HEK293T (cell line): ENCODE measurements at regions not wholly inside any gene's neighbourhood (a gene's known extent, or its start where the extent isn't known, plus 50 kb on each side); places are given as distances from the start of the nearest gene placed in this dataset.

Experiments used
- CTCF ChIA-PET: fragments of 350-600 bp; formaldehyde crosslinking; extraction: SDS; loops from one replicate; lab custom pipeline; 2021; ENCODE audit warnings: antibody characterized with exemption, inconsistent platforms; lab: Yijun Ruan, JAX
- POLR2A ChIA-PET: fragments of 350-600 bp; formaldehyde crosslinking; extraction: SDS; loops from one replicate; lab custom pipeline; 2020; ENCODE audit warnings: antibody characterized with exemption, inconsistent platforms; lab: Yijun Ruan, JAX
- DNase-seq: peaks from one replicate; pipeline ENCODE4 v3.0.0; 2012; ENCODE audit warnings: mixed read lengths; ENCODE audit errors: extremely low spot score
- ARNT ChIP-seq: fragments of 450-650 bp; IDR thresholded peaks from 2 replicates; pipeline ENCODE4 v1.6.1; 2017; ENCODE audit warnings: mild to moderate bottlenecking
- BHLHE40 ChIP-seq: fragments of 450-650 bp; IDR thresholded peaks from 2 replicates; pipeline ENCODE4 v1.6.1; 2016; ENCODE audit warnings: mild to moderate bottlenecking, moderate library complexity, borderline replicate concordance
- CTBP1 ChIP-seq: fragments of 450-650 bp; IDR thresholded peaks from 2 replicates; pipeline ENCODE4 v1.6.1; 2016; ENCODE audit warnings: borderline replicate concordance
- ELF4 ChIP-seq: fragments of 450-650 bp; IDR thresholded peaks from 2 replicates; pipeline ENCODE4 v1.6.1; 2017; ENCODE audit warnings: antibody characterized with exemption
- FOXA1 ChIP-seq: fragments of 450-650 bp; IDR thresholded peaks from 2 replicates; pipeline ENCODE4 v1.6.1; 2016; ENCODE audit warnings: mild to moderate bottlenecking
- FOXK2 ChIP-seq: fragments of 450-650 bp; IDR thresholded peaks from 2 replicates; pipeline ENCODE4 v1.6.1; 2016; ENCODE audit warnings: mild to moderate bottlenecking
- FOXM1 ChIP-seq: fragments of 450-650 bp; IDR thresholded peaks from 2 replicates; pipeline ENCODE4 v1.6.1; 2017; ENCODE audit warnings: mild to moderate bottlenecking, borderline replicate concordance
- HDGF ChIP-seq: fragments of 450-650 bp; IDR thresholded peaks from 2 replicates; pipeline ENCODE4 v1.6.1; 2017; ENCODE audit warnings: antibody characterized with exemption, borderline replicate concordance
- L3MBTL2 ChIP-seq: fragments of 450-650 bp; conservative IDR thresholded peaks from 2 replicates; pipeline ENCODE4 v1.6.1; 2016; ENCODE audit warnings: mild to moderate bottlenecking
- LEF1 ChIP-seq: fragments of 450-650 bp; IDR thresholded peaks from 2 replicates; pipeline ENCODE4 v1.6.1; 2017; ENCODE audit warnings: mild to moderate bottlenecking, borderline replicate concordance
- NFRKB ChIP-seq: fragments of 450-650 bp; IDR thresholded peaks from 2 replicates; pipeline ENCODE4 v1.6.1; 2016; ENCODE audit warnings: mild to moderate bottlenecking, moderate library complexity
- SP1 ChIP-seq: fragments of 450-650 bp; IDR thresholded peaks from 2 replicates; pipeline ENCODE4 v1.6.1; 2017
- SUZ12 ChIP-seq: fragments of 450-650 bp; IDR thresholded peaks from 2 replicates; pipeline ENCODE4 v1.6.1; 2016; ENCODE audit warnings: mild to moderate bottlenecking
- TARDBP ChIP-seq: fragments of 450-650 bp; IDR thresholded peaks from 2 replicates; pipeline ENCODE4 v1.6.1; 2016
- ZNF384 ChIP-seq: fragments of 450-650 bp; IDR thresholded peaks from 2 replicates; pipeline ENCODE4 v1.6.1; 2016
- TF ChIP-seq, protein P1 (sequence below): fragments of 450-650 bp; IDR thresholded peaks from 2 replicates; pipeline ENCODE4 v1.6.1; 2016

DNA sequence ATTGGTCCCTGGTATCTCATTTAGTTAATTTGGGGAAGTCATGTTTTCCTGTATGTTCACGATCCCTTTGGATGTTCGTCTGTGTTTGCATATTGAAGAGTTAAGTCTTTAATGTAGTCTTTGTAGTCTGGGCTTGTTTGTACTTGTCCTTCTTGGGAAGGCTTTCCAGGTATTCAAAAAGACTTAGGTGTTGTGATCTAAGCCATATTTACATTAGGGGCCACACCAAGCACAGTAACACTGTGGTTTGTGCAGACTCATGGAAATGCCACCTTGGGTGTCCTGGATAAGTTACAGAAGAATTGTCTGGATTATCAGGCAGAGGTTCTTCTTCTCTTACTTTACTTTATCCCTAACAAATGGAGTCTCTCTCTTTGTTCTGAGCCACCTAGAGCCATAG, 380.3 kb downstream of the CCER1 start:
- ChIA-PET CTCF (no interaction called here), POLR2A (no interaction called here)
- DNase-seq = no peak

DNA sequence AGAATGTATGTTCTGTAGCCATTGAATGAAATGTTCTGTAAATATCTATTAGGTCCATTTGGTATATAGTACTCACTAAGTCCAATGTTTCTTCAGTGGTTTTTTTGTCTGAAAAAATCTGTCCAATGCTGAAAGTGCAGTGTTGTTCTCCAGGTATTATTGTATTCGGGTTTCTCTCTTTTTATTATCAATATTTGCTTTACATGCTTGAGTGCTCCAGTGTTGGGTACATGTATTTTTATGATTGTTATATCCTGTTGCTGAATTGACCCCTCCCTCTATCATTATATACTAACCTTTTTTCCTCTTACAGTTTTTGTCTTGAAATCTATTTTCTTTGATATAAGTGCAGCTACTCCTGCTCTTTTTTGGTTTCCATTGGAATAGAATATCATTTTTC, 382.2 kb downstream of the CCER1 start:
- POLR2A ChIA-PET = no interaction called here
- DNase-seq = no peak
- TF ChIP-seq SP1 (no peak), ELF4 (no peak), CTBP1 (no peak), SUZ12 (no peak), ZNF384 (no peak), NFRKB (no peak), ARNT (no peak), FOXM1 (no peak), FOXA1 (no peak), BHLHE40 (no peak), LEF1 (no peak), HDGF (no peak), L3MBTL2 (no peak), TARDBP (no peak), FOXK2 (no peak)
- TF ChIP-seq, protein P1, sequence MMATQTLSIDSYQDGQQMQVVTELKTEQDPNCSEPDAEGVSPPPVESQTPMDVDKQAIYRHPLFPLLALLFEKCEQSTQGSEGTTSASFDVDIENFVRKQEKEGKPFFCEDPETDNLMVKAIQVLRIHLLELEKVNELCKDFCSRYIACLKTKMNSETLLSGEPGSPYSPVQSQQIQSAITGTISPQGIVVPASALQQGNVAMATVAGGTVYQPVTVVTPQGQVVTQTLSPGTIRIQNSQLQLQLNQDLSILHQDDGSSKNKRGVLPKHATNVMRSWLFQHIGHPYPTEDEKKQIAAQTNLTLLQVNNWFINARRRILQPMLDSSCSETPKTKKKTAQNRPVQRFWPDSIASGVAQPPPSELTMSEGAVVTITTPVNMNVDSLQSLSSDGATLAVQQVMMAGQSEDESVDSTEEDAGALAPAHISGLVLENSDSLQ = no peak
- CTCF ChIA-PET = no interaction called here

More for the DNA sequence above, 380.3 kb downstream of the CCER1 start:
- TF ChIP-seq, protein P1 = no peak
- TF ChIP-seq ELF4 (no peak), ARNT (no peak), LEF1 (no peak), CTBP1 (no peak), FOXA1 (no peak), BHLHE40 (no peak), FOXK2 (no peak), L3MBTL2 (no peak), NFRKB (no peak), HDGF (no peak), ZNF384 (no peak), FOXM1 (no peak), SUZ12 (no peak), TARDBP (no peak), SP1 (no peak)

DNA sequence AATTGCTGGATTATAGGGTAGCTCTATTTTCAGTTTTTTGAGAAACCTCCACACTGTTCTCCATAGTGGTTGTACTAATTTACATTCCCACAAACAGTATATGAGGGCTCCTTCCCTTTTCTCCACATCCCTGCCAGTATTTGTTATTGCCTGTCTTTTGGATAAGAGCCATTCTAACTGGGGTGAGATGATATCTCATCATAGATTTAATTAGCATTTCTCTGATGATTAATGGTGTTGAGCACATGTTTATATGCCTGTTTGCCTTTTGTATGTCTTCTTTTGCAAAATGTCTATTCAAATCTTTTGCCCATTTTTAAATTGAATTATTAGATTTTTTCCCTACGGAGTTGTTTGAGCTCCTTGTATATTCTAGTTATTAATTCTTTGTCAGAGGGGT, 385.3 kb downstream of the CCER1 start:
- ChIA-PET POLR2A (no interaction called here), CTCF (no interaction called here)
- no peak for DNase-seq
- no peak for TF ChIP-seq L3MBTL2
- no peak for TF ChIP-seq LEF1
- TF ChIP-seq SP1 = no peak
- TF ChIP-seq CTBP1 = no peak
- no peak for TF ChIP-seq TARDBP
- no peak for TF ChIP-seq FOXA1
- TF ChIP-seq FOXM1 = no peak
- no peak for TF ChIP-seq BHLHE40
- TF ChIP-seq ZNF384 = no peak
- TF ChIP-seq NFRKB = no peak
- TF ChIP-seq SUZ12 = no peak
- TF ChIP-seq ARNT = no peak
- no peak for TF ChIP-seq ELF4
- no peak for TF ChIP-seq HDGF
- no peak for TF ChIP-seq FOXK2
- TF ChIP-seq, protein P1 = no peak

DNA sequence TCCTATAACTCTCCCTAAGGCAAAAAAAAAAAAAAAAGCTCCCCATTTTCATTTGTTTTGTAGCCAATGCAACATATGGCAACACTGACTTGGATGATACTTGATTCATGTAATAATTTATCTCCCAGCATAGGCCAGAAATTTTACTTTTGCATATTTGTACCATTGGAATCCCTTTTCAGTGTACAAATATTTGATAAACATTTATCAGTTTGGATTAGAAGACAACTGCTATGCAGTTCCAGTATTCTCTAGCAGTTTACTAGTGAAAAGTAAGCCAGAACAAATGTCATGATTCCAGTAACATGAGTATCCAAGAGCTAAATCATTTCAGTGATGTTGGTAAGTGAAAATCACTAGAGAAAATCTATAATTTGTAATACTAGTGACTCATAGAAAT, 392.3 kb downstream of the CCER1 start:
- TF ChIP-seq NFRKB (no peak), FOXM1 (no peak), ARNT (no peak), L3MBTL2 (no peak), HDGF (no peak), SUZ12 (no peak), LEF1 (no peak), FOXK2 (no peak), BHLHE40 (no peak), TARDBP (no peak), ZNF384 (no peak), FOXA1 (no peak), CTBP1 (no peak), SP1 (no peak)
- TF ChIP-seq, protein P1 = no peak
- ChIA-PET POLR2A (no interaction called here), CTCF (no interaction called here)

DNA sequence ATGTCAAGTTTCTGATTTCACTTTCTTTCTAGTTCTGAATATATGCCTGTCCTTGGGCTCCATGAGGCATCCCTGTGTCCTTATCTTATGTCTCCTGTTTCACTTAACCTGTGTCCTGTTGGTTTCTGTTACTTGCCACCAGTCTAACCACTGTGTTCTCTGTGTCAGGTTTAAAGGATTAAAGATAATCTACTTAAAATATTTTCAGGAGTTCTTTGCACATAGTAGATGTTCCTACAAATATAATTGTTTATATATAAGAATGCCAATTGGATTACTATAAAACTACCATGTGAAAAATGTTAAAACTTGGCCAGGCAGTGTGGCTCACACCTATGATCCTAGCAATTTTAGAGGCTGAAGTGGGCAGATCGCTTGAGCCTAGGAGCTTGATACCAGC, 406.4 kb downstream of the CCER1 start:
- TF ChIP-seq SUZ12 (no peak), SP1 (no peak), CTBP1 (no peak), TARDBP (no peak), ELF4 (no peak), ARNT (no peak), BHLHE40 (no peak), L3MBTL2 (no peak), ZNF384 (no peak), FOXK2 (no peak), LEF1 (no peak), FOXA1 (no peak), FOXM1 (no peak), HDGF (no peak), NFRKB (no peak)
- TF ChIP-seq, protein P1 = no peak
- ChIA-PET POLR2A (no interaction called here), CTCF (no interaction called here)
- no peak for DNase-seq

More for the DNA sequence above, 392.3 kb downstream of the CCER1 start:
- DNase-seq = no peak
